ENCODE measurements at regions not wholly inside any gene's neighbourhood (a gene's known extent, or its start where the extent isn't known, plus 50 kb on each side); places are given as distances from the start of the nearest gene placed in this dataset.

DNA sequence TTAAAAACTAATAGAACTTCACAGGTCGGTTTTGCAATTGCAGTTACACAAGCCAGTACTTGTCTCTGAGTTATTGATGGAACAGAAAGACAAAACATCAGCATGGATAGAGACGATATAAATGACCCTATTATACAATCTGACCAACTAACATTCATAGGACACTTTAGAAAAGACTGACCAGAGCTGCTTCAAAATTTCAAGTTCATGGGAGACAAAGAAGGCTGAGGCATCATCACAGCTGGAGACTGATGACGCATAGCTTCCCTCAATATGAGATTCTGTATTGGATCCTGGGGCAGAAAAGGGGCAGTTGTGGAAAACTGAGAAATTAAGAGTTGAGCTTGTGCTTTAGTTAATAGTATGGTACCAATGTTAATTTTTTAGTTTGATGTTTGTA, 174.0 kb downstream of the THBS2 start:
- no peak for DNase-seq

DNA sequence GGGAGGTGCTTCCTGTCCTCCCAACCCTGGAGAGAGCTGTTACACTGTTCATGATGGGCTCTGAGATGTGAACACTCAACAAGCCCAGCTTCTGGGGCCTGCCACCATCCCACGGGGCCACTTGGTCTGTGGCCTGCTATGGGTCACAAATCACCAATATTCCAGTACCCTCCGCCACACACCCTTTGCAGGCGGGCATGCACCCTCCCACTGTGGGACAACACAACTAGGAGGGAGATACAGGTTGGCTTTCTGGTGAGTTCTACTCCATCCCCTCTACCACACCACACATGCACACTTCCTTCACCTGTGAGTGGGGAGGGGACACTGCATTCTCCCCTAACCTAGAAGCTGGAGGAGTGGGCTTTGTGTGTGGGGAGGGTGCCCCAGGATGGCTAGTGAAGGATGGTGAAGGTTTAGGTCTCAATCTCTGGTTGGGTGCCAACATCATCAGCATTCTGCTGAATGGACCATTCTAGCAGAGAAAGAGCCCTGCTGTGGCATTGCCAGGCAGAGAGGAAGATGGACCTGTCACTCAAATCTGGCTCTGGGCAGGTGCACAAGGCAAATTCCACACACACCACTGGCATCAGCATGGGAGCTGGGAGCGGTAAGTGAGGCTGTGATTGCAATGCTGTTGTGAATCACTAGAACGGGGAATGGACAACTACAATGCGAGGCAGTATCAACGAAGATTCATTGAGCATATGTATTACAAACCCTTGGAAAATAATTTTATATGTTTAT, 175.1 kb downstream of the THBS2 start:
- DNase-seq: no peak

DNA sequence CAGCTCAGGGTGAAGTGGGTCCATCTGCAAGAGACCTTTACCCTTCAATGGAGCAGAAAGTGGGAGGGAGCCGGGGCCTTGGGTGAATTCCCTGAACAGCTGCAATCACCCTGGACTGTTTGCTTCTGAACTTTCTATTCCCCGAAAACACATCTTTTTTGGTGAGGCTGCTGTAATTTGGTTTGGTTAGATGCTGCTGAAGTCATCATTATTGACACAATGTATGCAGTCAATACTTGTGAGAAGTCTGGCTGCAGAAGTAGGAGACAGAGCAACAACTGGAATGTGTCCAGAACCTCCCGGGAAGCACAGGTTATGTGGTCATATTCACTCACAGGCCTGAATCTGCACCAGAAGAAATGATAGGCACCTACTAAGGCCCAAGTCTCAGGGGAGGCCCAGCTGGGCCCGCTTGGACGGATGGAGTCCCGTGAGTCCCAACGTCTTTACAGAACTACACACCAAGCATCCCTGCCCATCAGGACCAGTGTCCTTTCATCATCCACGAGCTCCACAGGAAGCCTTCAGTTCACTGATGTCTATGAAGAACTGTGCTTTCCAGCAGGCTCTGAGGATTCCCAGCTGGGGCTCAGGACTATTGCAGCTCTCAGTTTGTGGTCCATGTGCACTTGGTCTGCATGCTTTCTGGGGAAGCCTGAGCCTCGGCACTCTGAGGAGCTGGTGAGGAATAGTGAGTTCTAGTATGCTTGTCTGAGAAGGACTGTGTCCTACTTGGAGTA, 177.6 kb downstream of the THBS2 start:
- DNase-seq: no peak

- DNase-seq: no peak
Measured at GRCh38 chr6:169075211-169075914, 178.3 kb downstream of the THBS2 start.

DNA sequence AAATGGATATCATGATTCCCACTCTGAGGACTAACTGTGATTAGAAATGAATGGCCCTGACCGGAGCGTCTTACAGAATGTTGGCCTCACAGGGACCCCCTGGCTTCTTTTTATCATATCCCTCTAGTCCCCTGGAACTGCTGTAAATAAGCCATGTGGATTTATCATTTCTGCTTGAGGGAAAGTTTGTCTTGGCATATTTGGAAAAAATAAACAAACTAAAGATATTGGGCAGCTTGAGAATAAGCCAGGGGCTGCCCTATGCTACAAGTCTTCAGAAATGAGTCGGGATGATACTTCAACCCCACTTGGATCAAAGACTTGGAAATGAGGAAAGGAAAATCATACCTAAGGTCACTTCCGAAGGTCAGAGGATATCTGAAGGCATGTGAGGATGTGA, 179.1 kb downstream of the THBS2 start:
- no peak for DNase-seq

GRCh38 chr6:169073311-169073710, 180.3 kb downstream of the THBS2 start:
- DNase-seq: no peak

- no peak for DNase-seq
Measured at GRCh38 chr6:169072127-169073042, 181.3 kb downstream of the THBS2 start.

DNA sequence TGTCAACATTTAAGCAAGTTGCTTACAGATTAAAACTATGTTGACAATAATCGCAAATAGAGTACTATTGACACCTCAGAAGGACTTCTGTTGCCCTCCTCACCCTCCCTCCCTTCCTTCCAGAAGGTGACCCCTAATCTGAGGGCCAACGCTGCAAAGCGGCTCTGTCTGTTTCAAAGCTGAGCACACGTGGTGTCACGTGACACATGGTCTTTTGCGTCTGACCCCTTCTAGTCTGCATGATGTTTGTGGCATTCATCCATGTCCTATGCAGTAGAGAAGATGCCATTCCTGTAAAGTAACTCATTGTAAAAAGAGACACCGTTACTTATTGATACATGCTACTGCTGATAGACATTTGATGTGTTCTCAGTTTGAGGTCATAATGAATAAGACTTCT, 182.3 kb downstream of the THBS2 start:
- no peak for DNase-seq

GRCh38 chr6:169070506-169071176, 183.0 kb downstream of the THBS2 start:
- DNase-seq: no peak

DNA sequence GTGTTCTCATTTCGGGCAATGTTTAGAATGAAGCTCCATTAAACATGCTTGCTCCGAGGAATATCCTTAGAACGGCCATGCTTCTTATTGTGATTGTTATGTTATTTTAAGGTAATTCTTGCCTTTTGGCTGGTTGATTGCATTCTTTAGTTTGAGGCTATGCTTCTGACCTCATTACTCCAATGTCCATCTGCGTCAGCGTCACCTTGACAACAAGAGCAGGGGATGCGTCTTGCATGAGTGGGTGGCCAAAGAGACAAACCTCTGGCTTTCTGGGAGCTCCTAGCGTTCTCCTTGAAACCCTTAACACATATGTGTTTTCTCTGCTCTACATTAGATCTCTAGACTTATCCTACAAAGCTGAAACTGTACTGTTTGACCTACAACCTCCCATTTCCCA, 184.3 kb downstream of the THBS2 start:
- no peak for DNase-seq

DNA sequence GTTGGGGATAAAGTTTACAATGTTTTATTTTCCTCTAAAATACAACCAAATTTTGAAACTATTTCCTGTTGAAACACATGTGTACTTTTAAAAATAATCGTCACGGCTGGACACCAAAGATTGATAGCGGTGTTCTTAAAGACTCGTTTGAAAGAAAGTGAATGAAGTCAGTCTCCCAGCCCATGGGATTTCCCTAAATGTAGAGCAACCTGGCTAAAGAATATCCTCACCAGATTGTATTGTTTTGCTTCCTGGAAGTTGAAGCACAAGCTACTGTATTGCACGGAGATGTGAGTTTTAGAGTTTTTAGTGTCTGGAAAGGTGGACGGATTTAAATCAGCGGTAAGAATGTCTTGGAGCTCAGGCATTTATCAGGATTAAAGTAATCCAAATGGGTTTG, 189.5 kb downstream of the THBS2 start:
- DNase-seq: no peak

DNA sequence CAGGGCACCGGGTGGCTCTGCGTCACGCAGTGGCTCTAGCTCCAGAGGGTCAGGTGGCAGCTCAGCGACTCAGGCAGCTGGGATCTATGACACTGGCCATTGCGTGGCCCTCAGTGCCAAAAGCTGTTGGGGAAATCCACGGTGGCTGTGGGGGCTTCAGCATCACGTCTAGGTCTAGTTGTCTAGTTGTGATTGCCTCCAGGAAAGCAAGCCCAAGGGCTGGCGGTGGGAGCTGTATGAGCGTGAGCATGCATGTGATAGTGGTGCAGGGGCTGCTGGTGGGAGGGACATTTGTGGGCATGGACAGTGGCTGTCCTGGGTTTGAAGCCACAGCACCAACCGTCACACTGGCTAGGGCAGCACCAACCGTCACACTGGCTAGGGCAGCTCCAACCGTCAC, 191.4 kb downstream of the THBS2 start:
- DNase-seq: no peak

- no peak for DNase-seq
Measured at GRCh38 chr6:169058634-169059033, 195.0 kb downstream of the THBS2 start.

GRCh38 chr6:169052462-169052861, 201.2 kb downstream of the THBS2 start:
- no peak for DNase-seq

- no peak for DNase-seq
Measured at GRCh38 chr6:169051371-169051770, 202.3 kb downstream of the THBS2 start.

GRCh38 chr6:169048865-169049205, 204.8 kb downstream of the THBS2 start:
- DNase-seq: no peak

DNA sequence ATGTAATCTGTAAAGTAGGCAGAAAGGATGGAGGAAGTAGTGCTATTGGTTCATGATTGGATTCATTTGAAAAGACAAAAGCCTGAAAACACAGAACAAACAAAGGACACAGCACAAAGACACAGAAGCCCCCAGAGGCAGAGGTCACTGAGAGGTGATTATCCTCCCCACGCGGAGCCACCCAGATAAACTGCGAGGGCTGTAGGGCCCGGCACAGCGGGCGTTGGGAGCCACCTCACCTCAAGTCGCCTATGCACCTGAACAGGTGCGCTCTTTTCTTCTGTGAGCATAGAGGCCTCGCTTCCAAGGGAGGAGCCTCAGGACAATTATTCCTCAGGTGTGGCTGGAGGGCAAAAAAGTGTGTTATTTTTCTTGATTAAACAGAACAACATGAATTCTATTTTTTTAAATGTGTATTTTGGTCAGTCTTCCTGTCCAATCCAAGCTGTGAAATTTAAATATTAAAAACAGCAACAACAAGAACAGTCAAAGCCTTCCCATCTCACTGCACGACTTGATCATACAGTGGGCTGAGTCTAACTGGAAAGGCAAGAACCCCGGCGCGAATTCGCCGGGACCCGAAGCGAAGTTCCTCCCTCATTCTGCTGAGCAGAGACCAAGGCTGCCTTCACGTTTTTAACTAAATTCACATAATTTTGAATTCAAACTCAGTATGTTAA, 205.3 kb downstream of the THBS2 start:
- DNase-seq: no peak

- no peak for DNase-seq
Measured at GRCh38 chr6:169047345-169047744, 206.3 kb downstream of the THBS2 start.

DNA sequence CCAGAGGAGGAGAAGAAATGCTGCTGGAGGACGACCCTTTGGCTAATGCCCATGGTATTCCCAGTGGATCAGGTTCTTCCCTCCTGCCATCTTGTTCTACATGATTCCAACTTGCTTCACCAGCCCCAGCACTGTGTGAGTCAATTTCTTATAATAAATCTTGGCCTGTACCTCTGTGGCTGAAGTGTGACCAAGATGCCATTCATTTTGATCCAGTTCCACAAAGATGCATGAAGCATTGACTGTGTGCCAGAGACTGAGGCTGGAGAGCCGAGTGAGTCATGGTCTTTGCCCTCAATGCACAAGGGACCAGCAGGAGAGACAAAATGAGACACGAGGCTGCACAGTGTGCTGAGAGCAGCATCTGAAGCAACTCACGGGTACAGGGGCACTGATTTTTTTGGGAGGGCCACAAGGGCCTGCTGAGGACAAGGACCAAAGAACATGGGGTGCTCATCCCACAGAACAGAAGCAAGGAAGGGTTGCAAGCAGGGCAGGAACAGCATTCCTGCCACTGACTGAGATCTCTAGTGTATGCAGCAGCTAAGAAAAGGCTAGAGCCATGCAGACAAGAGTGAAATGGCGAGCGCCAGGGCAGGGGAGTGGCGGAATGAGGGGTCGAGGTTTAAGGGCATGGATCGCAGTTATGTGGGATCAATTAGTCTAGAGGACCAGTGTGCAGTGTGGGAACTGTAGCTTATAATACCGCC, 207.0 kb downstream of the THBS2 start:
- DNase-seq: no peak

- no peak for DNase-seq
Measured at GRCh38 chr6:169046021-169046420, 207.6 kb downstream of the THBS2 start.

DNA sequence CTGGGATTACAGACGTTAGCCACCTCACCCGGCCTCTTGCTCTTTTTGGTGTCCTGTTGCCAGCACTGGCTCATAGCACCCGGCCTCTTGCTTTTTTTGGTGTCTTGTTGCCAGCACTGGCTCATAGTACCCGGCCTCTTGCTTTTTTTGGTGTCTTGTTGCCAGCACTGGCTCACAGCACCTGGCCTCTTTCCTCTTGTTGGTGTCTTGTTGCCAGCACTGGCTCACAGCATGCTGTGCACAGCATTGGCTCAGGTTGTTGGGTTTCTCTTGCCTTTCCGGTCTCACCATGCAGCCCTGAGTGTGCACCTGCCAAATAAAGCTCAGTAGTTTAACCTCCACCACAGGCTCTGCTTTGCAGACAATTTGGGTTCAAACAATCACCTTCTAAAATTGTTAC, 208.2 kb downstream of the THBS2 start:
- DNase-seq: no peak

All from effector CD8-positive, alpha-beta T cell (primary cell).